Testis (tissue), 2 donors: ENCODE measurements at regions not wholly inside any gene's neighbourhood (a gene's known extent, or its start where the extent isn't known, plus 50 kb on each side); places are given as distances from the start of the nearest gene placed in this dataset.

ENCODE experiments used
- CTCF ChIP-seq, 3 experiments: fragments of 450-650 bp in 2 of 3; fragments of 200-600 bp in 1 of 3; sonication (generic) in 1 of 3; IDR thresholded peaks; one replicate each; pipeline ENCODE4 v1.5.1; 2016 to 2019; ENCODE audit warnings: antibody characterized with exemption in 3 of 3, mild to moderate bottlenecking in 2 of 3, moderate library complexity in 1 of 3
- POLR2A ChIP-seq: fragments of 450-650 bp; IDR thresholded peaks from one replicate; pipeline ENCODE4 v1.6.1; 2017; ENCODE audit warnings: antibody characterized with exemption, mild to moderate bottlenecking, moderate library complexity

- TF ChIP-seq POLR2A (no peak), CTCF (IDR thresholded peaks at IDR 0.05) (no peak)
Observed at GRCh38 chr15:69825941-69826818, 271.5 kb downstream of the TLE3 start.
